ENCODE measurements at regions not wholly inside any gene's neighbourhood (a gene's known extent, or its start where the extent isn't known, plus 50 kb on each side); places are given as distances from the start of the nearest gene placed in this dataset.

DNA sequence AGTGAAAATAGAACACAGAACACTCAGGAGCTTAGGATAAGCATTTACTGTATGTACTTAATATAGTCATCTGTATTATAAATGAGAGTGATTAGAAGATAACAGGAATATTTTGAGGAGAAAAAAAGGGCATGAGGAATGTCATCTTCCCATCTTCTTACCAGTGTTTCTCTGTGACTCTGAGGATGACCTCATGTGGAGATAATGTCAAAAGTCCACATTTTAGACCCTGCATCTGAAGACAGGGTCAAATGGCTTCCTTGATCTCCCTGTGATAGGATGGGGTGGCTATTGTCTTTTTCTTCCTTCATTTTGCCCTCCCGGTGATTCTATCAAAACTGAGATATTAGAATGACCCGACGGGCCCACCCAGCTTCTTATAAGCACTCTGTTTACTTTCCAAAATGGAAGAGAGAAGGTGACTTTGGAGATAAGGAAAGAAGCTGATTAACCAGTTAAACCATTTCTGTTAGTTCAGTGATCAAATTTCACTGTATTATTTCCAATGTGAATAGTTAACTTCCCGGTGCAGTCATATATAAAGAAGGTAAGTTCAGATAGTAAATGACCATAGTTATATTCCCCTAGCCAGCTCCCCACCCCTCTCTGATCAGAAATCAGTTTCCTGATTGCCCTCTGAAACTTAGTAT, 115.7 kb upstream of the SALL4 start:
- DNase-seq = no peak

DNA sequence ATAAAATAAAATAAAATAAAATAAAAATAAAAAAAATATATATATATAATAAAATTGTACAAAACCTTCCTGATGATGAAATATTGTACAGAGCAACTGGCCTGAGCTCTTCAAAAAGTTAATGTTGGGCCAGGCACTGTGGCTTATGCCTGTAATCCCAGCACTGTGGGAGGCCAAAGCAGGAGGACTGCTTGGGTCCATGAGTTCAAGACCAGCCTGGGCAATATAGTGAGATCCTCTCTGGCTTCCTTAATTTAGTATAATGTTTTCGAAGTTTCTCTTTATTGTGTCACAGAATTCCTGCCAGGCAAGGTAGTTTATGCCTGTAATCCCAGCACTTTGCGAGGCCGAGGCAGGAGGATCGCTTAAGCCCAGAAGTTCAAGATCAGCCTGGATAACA, 113.9 kb upstream of the SALL4 start:
- no peak for DNase-seq

DNA sequence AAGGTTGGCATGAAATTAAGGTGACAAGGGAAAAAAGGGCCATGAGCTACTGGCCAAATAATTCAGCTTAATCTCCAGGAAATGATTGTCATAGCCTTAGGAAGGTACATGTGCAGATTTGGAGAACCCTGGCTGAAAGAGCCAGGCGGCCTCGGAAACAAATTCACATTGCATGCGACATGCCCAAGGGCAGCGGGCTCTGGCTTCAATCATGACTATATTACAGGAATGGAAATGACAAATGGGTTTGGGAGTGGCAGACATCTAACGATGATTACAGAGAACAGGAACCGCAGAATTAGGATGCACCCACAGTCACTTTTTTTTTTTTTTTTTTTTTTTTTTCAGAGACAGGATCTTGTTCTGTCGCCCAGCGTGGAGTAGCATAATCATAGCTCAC, 112.4 kb upstream of the SALL4 start:
- no peak for DNase-seq

DNA sequence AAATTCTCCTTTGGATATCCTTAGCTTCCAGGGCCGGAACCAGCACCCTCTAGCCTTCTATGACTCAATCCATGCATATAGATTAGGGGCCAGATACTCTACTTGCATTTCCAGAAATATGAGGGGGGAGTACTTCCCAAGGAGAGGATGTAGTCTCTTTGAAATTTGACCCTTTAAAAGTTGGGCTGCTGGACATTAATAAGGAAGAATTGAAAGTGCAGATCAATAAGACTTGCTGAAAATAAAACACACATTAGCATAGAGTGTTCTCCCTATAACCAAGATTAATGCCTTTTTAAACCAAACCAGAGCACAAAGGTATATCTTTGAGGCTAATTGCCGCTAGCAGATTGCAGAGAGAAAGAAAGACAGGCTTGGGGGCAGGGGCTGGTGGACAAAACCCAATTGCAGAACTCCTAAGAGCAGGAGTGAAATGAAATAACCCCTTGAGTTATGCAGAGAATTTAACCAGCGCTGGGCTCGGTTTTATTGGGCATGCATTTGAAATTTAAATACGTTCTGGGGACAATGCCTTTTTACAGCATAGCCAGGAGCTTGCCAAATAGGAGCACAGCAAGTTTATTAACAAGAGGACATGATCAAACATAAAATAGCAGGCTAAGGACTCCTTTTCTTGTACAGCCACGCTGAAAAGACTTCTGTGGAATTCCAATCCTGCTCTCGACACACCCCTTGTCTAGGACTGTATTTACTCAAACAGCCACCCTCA, 108.2 kb upstream of the SALL4 start:
- no peak for DNase-seq

DNA sequence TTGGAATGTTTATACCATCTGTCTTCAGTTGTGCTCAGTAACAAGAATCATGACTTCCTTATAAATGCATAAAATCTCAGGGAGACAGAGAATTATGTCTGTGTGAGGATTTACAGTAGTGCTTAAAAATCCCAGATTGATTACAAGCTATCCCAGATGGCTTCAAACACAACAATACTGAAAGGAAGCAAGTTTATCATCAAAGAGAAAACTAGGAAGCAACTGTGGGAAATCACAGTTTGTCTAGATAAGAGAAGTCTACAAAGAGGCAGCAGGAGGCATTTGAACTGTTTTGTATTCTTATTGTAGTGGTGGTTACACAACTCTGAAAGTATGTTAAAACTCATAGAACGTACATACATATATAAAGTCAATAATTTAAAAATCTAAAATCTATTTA, 104.4 kb upstream of the SALL4 start:
- no peak for DNase-seq

DNA sequence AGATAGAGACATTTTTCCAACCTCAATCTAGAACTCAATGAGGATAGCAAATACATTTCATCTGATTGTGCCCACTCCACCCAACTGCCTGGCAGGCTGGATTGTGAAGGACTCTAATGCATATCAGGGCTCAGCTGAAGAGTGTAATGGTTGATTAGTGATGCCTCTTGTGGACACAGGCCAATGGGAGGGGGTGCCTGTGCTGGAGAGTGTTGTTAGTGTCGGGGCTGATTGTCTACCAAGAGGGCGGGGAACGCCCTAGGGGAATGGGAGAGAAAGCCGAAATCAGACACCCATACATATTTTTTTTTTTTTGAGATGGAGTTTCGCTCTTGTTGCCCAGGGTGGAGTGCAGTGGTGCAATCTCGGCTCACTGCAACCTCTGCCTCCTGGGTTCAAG, 103.7 kb upstream of the SALL4 start:
- DNase-seq = no peak

DNA sequence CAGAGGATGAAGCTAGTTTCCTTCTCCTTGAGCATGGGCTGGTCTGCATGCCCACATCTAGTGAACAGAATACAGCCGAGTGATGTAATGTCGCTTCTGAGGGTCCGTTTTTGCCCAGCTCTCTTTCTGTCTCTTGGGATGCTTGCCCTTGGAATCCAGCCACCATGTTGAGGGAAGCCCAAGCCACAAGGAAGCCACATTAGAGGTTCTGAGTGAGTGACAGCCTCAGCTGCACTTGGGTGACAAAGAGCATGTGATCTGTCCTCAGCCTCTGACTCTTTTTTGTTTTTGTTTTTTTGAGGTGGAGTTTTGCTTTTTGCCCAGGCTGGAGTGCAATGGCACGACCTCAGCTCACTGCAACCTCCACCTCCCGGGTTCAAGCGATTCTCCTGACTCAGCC, 100.6 kb upstream of the SALL4 start:
- DNase-seq = no peak

DNA sequence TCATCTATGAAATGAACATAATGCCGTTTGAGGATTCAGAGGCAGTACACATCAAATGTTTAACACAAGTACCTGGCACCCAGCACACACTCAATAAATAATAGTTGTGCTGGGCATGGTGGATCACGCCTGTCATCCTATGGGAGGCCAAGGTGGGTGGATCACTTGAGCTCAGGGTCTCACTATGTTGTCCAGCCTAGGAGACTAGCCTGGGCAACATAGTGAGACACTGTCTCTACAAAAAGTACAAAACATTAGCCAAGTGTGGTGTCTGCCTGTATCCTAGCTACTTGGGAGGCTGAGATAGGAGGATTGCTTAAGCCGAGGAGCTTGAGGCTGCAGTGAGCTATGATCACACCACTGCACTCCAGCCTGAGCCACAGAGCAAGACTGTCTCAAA, 98.1 kb upstream of the SALL4 start:
- DNase-seq = no peak

DNA sequence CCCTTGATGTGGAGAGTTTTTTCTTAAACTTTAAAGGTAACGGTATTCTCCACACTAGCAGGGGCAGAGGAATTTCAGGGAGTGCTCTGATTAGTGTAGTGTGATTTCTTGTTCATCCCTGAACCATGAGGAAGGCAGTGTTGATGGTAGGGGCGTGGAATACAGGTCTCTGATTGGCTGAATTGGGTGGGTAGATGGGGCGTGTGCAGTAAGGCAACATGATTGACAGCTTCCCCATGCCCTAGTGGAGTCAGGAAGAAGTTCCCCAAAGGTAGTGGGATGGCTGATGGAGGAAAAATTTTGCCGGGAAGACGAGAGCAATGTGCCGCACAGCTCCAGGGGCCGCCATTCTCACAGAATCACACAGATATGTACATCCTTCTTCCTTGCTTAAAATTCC, 97.4 kb upstream of the SALL4 start:
- DNase-seq = no peak

DNA sequence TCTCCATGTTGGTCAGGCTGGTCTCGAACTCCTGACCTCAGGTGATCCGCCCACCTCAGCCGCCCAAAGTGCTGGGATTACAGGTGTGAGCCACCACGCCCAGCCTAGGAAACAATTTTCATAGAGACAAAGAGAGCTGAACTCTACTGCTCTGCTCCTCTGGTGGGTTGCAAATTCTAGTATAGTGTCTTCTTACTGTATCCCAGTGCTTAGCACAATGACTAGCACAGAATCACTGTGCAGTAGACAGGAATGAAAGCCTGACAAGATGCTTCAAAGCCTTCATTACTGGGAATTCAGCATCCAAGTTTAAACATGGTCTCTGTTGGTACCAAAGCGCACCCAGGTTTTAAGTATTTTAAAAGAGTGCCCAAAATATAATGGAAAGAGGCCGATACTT, 96.5 kb upstream of the SALL4 start:
- DNase-seq = no peak

DNA sequence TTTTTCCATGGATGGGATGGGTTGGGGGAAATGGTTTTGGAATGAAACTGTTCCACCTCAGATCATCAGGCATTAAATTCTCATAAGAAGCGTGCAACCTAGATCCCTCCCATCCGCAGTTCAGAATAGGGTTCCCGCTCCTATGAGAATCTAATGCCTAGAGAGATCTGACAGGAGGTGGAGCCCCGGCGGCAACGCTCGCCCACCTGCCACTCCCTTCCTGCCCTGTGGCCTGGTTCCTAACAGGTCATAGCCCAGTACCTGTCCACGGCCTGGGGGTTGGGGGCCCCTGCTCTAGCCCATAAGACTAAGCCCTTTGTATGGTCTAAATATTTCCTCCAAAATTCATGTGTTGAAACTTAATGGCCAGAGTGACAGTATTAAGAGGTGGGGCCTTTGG, 92.3 kb upstream of the SALL4 start:
- no peak for DNase-seq

DNA sequence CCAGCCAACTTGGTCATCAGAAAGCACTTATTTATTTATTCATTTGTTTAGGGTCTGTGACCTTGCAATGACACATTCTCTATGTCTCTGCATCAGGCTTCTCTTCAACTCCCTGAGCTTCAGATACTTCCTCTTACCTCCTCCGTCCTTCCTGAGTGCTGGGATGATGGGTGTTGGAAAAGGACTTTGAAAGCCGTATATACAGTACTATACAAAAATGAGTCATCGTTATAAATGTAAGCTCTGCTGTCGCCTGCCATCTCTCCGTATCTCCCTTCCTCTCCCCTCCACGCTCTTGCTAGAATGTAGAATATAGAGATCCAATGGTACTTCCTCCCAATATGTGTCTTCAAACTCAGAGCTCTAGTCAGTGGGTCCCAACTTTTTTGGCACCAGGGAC, 91.9 kb upstream of the SALL4 start:
- DNase-seq = no peak

DNA sequence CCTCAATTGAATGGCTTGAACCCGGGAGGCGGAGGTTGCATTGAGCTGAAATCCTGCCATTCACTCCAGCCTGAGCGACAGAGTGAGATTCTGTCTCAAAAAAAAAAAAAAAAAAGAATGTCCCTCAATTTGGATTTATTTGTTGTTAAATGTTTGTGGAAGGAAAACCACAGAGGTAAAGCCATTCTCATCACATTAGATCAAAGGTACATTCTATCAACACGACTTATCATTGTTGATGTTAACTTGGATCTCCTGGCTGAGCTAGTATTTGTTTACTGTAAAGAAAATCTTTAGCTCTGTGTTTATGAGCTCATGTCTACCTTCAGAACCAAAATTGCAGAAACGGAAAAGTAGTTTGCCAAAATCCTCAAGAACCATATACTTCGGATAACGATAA, 91.4 kb upstream of the SALL4 start:
- DNase-seq = no peak

DNA sequence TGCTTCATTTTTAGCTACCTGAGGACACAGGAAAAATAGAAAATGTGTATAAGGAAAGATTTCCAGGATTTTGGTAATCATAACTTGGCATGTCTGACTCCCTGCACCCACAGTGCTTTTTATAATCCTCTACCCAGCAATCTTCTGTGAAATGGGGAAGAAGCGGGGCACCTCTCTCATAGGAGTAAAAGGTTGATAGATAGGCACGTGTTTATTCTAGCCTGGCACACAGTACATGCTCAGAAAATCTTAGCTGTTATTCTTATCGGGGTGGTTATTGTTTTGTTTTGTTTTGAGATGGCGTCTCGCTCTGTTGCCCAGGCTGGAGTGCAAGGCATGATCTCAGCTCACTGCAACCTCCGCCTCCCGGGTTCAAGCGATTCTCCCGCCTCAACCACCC, 87.7 kb upstream of the SALL4 start:
- no peak for DNase-seq

DNA sequence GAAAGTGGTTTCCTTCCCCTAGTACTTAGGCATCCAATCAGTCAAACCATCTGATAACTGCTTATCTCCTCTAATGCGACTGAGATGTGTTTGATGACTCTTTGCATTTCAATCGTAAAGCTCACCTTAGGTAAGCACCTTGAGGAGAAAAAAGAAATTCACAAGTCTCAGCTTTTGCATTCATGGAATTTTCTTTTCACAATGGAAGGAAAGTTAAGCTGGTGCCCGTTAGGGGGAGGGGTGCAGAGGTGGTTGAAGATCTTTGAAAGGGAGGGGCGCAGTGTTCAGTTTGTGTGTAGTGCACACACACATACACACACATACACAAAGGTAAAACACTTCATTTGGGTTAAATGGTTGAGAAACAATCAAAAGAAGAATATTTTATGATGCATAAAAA, 87.1 kb upstream of the SALL4 start:
- no peak for DNase-seq

DNA sequence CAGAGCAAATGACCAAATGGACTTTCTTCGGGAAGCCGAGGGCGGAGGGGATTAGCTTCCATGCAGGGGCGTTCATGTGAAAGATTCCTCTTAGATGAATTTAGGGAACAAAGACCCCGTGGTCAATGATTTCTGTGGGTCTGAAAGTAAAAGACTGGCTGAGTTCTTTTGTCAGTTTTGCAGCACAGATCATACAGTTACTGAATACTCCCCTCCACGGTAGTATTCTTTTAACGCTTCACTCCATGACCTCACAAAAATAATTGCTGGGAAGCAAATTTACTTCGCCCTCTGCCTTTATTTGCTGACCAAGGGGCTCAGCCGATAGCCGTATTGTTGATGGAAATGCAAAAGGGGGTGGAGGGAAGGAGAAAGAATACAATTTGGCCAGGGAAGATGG, 86.0 kb upstream of the SALL4 start:
- DNase-seq = no peak

DNA sequence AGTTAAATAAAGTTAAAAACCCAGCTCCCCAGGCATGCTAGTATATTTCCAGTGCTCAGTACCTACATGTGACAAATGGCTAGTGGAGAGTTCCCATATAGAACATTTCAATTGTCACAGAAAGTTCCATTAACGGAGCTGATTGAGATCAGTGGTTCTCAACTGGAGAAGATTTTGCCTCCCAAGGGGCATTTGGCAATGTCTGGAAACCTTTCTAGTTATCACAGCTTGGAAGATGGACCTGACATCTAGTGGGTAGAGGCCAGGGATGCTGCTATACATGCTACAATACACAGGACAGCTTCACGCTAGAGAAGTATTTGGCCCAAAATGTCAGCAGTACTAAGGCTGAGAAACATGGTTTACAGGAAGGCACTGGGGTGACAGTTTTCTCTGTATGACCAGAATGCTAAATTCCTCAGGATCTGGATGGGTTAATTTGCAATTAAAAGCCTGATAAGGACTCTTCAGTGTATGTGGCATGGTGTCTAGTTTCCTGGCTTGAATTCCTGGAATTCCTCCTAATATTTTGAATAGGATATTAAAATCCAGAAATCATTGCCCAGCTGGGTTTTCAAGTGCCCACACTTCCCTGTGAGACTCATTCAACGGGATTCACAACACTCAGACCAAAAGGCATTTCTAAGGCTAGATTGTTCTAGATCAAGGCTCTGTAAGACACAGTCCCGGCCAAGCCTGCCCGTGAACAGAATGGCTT, 84.7 kb upstream of the SALL4 start:
- DNase-seq = no peak

DNA sequence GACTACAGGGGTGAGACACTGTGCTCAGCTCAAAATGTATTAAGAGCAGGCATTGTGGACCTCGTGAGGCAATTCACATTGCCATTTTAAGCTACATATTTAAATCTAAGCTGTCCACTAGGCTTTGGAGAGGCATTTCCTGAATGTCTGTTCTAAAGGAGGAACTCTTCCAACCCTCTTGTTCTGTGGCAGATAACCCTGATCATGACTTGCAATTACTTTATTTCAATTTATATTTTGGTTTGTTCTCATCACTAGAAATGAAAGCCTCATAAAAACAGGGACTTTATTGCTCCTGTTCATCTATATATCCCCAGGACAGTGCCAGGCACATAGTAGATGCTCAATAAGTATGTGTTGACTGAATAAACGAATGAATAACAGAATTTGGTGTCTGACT, 84.0 kb upstream of the SALL4 start:
- no peak for DNase-seq

DNA sequence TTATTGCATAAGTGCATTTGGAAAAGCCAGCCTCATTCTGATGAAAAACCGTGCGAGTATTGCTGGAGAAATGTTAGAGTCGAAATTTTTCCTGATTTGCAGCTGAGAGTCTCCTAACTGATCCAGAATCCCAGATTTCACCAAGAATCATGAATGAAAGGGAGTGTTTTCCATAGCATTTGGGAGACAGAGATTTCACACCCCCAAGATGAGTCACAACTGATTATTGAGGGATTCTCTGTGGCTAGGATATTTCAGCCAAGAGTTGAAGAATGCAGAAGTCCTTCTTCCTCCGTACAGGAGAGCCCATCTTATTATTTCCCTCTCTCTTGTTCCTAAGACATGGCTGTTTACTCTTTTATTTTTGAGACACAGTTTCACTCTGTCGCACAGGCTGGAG, 82.2 kb upstream of the SALL4 start:
- no peak for DNase-seq

DNA sequence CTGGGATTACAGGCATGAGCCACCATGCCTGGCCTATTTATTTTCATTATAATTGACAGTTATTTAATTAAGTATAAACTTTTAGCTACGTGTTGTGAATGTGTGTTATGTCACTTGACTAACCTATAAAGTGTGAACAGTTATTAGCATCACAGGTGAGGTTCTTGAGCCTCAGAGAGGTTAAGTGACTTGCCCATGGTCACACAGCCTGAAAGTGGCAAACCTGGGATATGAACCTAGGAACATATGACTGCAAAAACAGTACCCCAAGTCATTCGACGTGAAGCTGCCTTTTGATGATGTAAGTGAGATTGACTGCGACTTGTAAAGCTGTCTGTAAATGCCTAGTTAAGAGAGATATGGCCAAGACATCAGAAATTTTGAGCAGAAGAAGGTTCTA, 77.9 kb upstream of the SALL4 start:
- no peak for DNase-seq

DNA sequence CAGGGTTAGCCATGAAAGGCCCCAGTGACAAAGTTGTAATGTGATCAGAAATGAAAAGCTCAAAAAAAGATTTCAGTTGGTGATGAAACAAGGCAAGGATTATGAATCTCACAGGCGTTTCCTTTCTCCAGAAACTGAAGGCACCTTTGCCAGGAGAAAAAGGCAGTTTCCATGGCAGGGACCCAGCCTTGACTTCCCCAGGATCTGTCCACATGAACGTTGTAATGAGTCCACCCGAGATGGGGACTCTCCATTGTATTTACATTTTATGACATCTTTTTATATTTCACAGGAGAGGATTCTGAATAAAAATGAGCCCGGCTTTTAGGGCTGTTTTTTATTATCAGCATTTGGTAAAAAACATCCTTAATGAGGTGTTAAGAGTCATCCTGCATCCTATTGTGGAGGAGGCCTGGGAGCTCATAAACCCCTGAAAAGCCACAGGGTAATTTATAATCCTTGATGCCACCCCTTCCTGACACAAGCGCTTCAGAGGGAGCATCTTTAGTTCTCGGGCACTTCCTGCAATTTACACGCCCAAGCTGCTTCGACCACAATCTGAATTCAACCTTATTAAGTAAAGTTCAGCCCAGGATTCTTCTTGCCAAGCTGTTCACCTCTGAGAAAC, 74.1 kb upstream of the SALL4 start:
- no peak for DNase-seq

DNA sequence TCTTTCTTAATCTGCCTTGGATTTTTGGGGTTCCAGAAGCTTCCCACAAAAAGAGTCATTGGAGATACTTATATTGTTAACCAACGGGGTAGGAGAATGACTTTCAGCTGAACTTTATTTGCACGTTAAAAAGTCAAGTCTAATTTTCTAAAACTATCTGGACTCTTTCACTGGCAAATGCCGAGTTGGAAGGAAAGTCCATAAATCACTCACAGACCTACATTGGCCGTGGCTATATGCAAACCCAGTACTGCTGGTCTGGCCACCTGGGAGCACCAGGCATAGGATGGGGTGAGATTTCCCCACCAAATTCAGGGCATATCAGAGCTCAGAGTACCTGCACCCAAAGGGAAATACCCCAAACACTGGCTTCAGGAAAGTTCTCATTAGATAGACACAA, 71.3 kb upstream of the SALL4 start:
- no peak for DNase-seq

DNA sequence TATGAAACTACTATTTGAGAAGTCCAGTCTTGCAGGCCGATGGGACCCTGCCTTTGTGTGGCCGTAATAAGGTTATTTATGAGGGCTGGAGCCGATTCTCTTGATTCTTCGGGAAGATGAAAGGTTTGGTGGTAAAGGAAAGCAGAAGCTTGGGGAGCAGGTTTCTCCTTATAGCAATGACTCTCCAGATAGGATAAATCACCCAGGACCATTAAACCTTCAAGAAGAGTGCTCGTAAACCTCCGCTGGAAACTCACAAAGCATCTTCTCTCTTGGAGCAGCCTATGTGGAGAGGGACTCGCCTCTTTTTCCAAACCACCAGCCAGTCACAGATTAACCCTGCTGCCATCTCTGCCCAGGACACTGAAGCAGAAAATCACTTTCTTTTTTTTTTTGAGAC, 69.6 kb upstream of the SALL4 start:
- no peak for DNase-seq

DNA sequence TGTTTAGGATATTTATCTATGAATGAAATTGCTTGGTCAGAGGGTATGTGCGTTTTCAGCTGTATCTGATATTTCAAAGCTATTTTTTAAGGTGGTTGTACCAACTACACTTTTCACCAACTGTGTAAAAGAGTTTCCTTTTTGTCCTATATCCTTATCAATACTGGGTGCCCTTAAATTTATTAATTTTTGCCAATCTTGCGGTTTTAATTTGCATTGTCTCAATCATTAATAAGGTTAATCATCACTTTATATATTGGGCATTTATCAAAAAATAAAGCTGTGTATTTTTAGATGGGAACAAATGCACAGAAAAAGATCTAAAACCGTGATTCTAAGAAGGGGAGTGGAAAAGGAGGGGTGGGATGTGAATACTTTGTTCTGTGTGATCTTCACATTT, 66.7 kb upstream of the SALL4 start:
- no peak for DNase-seq
